IMR-90 (cell line): ENCODE measurements at regions not wholly inside any gene's neighbourhood (a gene's known extent, or its start where the extent isn't known, plus 50 kb on each side); places are given as distances from the start of the nearest gene placed in this dataset.

Experiments
- ATAC-seq: fragments of 200-7000 bp; cut with Tn5 transposase; 2 replicates; pipeline ENCODE4 v1.9.1; 2020; ENCODE audit warnings: low read depth, mild to moderate bottlenecking, moderate library complexity
- BruUV-seq: library from RNA; stranded (reverse); fragments of 400-500 nt; replicated peaks from 2 replicates; lab custom pipeline; 2021; lab: Mats Ljungman, UMichigan
- CTCF ChIA-PET: fragments of 300-600 bp; formaldehyde crosslinking; extraction: SDS; loops from one replicate; lab custom pipeline; 2021; ENCODE audit warnings: antibody characterized with exemption; lab: Yijun Ruan, JAX
- POLR2A ChIA-PET: fragments of 300-600 bp; sonication (Branson Sonifier 250); formaldehyde crosslinking; loops from one replicate; lab custom pipeline; 2022; ENCODE audit warnings: antibody characterized with exemption; ENCODE audit not compliant: unreplicated experiment; lab: Charles Lee
- DNase-seq: peaks from one replicate; pipeline ENCODE4 v3.0.0; 2013
- H2AFZ ChIP-seq: replicated peaks from 2 replicates; pipeline ENCODE3; 2013; ENCODE audit warnings: low read length, mild to moderate bottlenecking; ENCODE audit not compliant: poor library complexity
- H2AK5ac ChIP-seq: 2 replicates; pipeline ENCODE4 v1.6.1; 2013; ENCODE audit warnings: low read depth, low read length, inconsistent platforms
- H2AK9ac ChIP-seq: replicated peaks from 2 replicates; pipeline ENCODE3; 2013; ENCODE audit warnings: mild to moderate bottlenecking, low read depth, low read length, moderate library complexity; ENCODE audit not compliant: poor library complexity
- H2BK120ac ChIP-seq: 2 replicates; pipeline ENCODE4 v1.6.1; 2013; ENCODE audit warnings: low read depth, low read length, inconsistent platforms
- H2BK15ac ChIP-seq: 3 replicates; pipeline ENCODE4 v1.6.1; 2013; ENCODE audit warnings: low read depth, low read length, inconsistent platforms
- H2BK20ac ChIP-seq: 2 replicates; pipeline ENCODE4 v1.6.1; 2013; ENCODE audit warnings: low read depth, mild to moderate bottlenecking, inconsistent platforms, low read length, moderate library complexity
- H2BK5ac ChIP-seq: 2 replicates; pipeline ENCODE4 v1.6.1; 2013; ENCODE audit warnings: mild to moderate bottlenecking, low read depth, low read length, inconsistent platforms; ENCODE audit not compliant: poor library complexity, severe bottlenecking
- H3K14ac ChIP-seq: replicated peaks from 2 replicates; pipeline ENCODE4 v1.6.1; 2013; ENCODE audit warnings: low read depth, low read length, inconsistent platforms
- H3K18ac ChIP-seq: 2 replicates; pipeline ENCODE4 v1.6.1; 2013; ENCODE audit warnings: low read depth, low read length, control low read depth
- H3K23ac ChIP-seq: 2 replicates; pipeline ENCODE4 v1.6.1; 2013; ENCODE audit warnings: low read depth, low read length, inconsistent platforms
- H3K27ac ChIP-seq: 2 replicates; pipeline ENCODE4 v1.5.1; 2013; ENCODE audit warnings: mild to moderate bottlenecking, control low read depth, low read length; ENCODE audit not compliant: insufficient read depth
- H3K27me3 ChIP-seq: 2 replicates; pipeline ENCODE4 v1.6.1; 2013; ENCODE audit warnings: low read length; ENCODE audit not compliant: control insufficient read depth, insufficient read depth
- H3K36me3 ChIP-seq: 2 replicates; pipeline ENCODE4 v1.6.1; 2013; ENCODE audit warnings: low read length, mixed read lengths; ENCODE audit not compliant: control insufficient read depth, insufficient read depth
- H3K4ac ChIP-seq: 2 replicates; pipeline ENCODE4 v1.6.1; 2013; ENCODE audit warnings: low read depth, low read length, inconsistent platforms
- H3K4me1 ChIP-seq: 2 replicates; pipeline ENCODE4 v1.6.1; 2013; ENCODE audit warnings: low read length, mixed read lengths; ENCODE audit not compliant: control insufficient read depth, insufficient read depth
- H3K4me2 ChIP-seq: 2 replicates; pipeline ENCODE4 v1.6.1; 2013; ENCODE audit warnings: low read depth, mild to moderate bottlenecking, control low read depth, low read length, moderate library complexity
- H3K4me3 ChIP-seq: 2 replicates; pipeline ENCODE4 v1.5.1; 2013; ENCODE audit warnings: low read depth, mild to moderate bottlenecking, control low read depth, low read length, moderate library complexity; ENCODE audit not compliant: insufficient read depth
- H3K56ac ChIP-seq: 2 replicates; pipeline ENCODE4 v1.6.1; 2013; ENCODE audit warnings: low read length, inconsistent platforms; ENCODE audit not compliant: insufficient read depth; ENCODE audit errors: extremely low read depth
- H3K79me1 ChIP-seq, 2 experiments: 2 replicates each; pipeline ENCODE4 v1.6.1; 2013; ENCODE audit warnings: low read length in 2 of 2, inconsistent platforms in 1 of 2, low read depth in 1 of 2
- H3K9ac ChIP-seq: 2 replicates; pipeline ENCODE4 v1.6.1; 2013; ENCODE audit warnings: low read depth, low read length, control low read depth
- H3K9me1 ChIP-seq: 2 replicates; pipeline ENCODE4 v1.6.1; 2013; ENCODE audit warnings: low read length, inconsistent platforms; ENCODE audit not compliant: insufficient read depth
- H3K9me3 ChIP-seq: 2 replicates; pipeline ENCODE4 v1.6.1; 2013; ENCODE audit warnings: low read length; ENCODE audit not compliant: control insufficient read depth, insufficient read depth
- H4K20me1 ChIP-seq: 2 replicates; pipeline ENCODE4 v1.6.1; 2013; ENCODE audit warnings: low read length, inconsistent platforms; ENCODE audit not compliant: insufficient read depth
- H4K5ac ChIP-seq: 2 replicates; pipeline ENCODE4 v1.6.1; 2013; ENCODE audit warnings: mild to moderate bottlenecking, low read depth, low read length, control low read depth
- H4K8ac ChIP-seq, 2 experiments: 2 replicates each; pipeline ENCODE4 v1.6.1; 2013; ENCODE audit warnings: low read depth in 2 of 2, low read length in 2 of 2, control low read depth in 1 of 2, inconsistent platforms in 1 of 2
- H4K91ac ChIP-seq: 2 replicates; pipeline ENCODE4 v1.6.1; 2013; ENCODE audit warnings: low read depth, low read length, inconsistent platforms; ENCODE audit not compliant: insufficient read depth
- BHLHE40 ChIP-seq: fragments of 150-350 bp; IDR thresholded peaks from 2 replicates; pipeline ENCODE4 v1.6.1; 2016; ENCODE audit warnings: mild to moderate bottlenecking, low read depth, low read length
- CEBPB ChIP-seq: IDR thresholded peaks from 2 replicates; pipeline ENCODE4 v1.6.1; 2012; ENCODE audit warnings: low read depth, low read length, improper control_type of control experiment
- CHD1 ChIP-seq: IDR thresholded peaks from 2 replicates; pipeline ENCODE4 v1.6.1; 2012; ENCODE audit warnings: low read depth, low read length, improper control_type of control experiment
- CTCF ChIP-seq: conservative IDR thresholded peaks from 2 replicates; pipeline ENCODE4 v1.5.1; 2012; ENCODE audit warnings: mild to moderate bottlenecking, low read depth, low read length, improper control_type of control experiment
- MXI1 ChIP-seq: IDR thresholded peaks from 2 replicates; pipeline ENCODE4 v1.6.1; 2012; ENCODE audit warnings: low read depth, mild to moderate bottlenecking, low read length, moderate library complexity, borderline replicate concordance
- NFE2L2 ChIP-seq: fragments of 150-350 bp; IDR thresholded peaks from 2 replicates; pipeline ENCODE4 v1.6.1; 2016; ENCODE audit warnings: low read depth, mild to moderate bottlenecking, low read length
- RFX5 ChIP-seq: IDR thresholded peaks from 2 replicates; pipeline ENCODE4 v1.8.0; 2012; ENCODE audit warnings: low read depth, mild to moderate bottlenecking, low read length, moderate library complexity
- WGBS, 2 experiments: methylation state at CpG; one replicate each; pipeline versions ENCODE4 v1.1.5 to v1.1.7; 2013; ENCODE audit warnings: missing lambda C conversion rate in 2 of 2; ENCODE audit not compliant: insufficient read length in 1 of 2; ENCODE audit errors: extremely low coverage in 2 of 2; 5-methylcytosine and 5-hydroxymethylcytosine counted together
- dilution Hi-C: fragments of 300-500 bp; cut with HindIII; formaldehyde crosslinking; loops from one replicate; pipeline ENCODE4 v1.14.3; 2018; ENCODE audit warnings: low sequenced_read_pairs; ENCODE audit not compliant: unreplicated experiment
- in situ Hi-C: fragments of 300-500 bp; cut with MboI; formaldehyde crosslinking; loops from 3 replicates; pipeline ENCODE4 v1.14.3; 2019; ENCODE audit warnings: low sequenced_read_pairs, inconsistent platforms, mixed read lengths
- intact Hi-C: fragments of 100-400 bp; cut with micrococcal nuclease; formaldehyde crosslinking; loops from 2 replicates; pipeline ENCODE4 v1.10.0; 2022

- DNase-seq: no peak
- Histone ChIP-seq H4K20me1 (no peaks in the 10 kb centered on the region), H3K79me1 (no peaks in the 10 kb centered on the region), H3K4ac (no peak overlapping the region), H3K9ac (no peak overlapping the region), H3K56ac (no peak overlapping the region), H2BK120ac (no peak overlapping the region), H2BK20ac (no peak overlapping the region), H3K9me1 (no peaks in the 10 kb centered on the region), H3K27me3 (no peaks in the 10 kb centered on the region), H2AK9ac (no peak overlapping the region), H3K27ac (no peak overlapping the region), H3K23ac (no peak overlapping the region), H2AFZ (no peak overlapping the region), H2BK15ac (no peak overlapping the region), H3K18ac (no peak overlapping the region), H3K4me3 (no peak overlapping the region), H2BK5ac (no peak overlapping the region), H2AK5ac (no peak overlapping the region), H3K4me2 (no peak overlapping the region), H4K8ac (no peak overlapping the region), H4K5ac (no peak overlapping the region), H4K91ac (no peak overlapping the region), H3K4me1 (no peaks in the 10 kb centered on the region), H3K14ac (no peak overlapping the region), H3K9me3 (no peaks in the 10 kb centered on the region), H3K36me3 (no peaks in the 10 kb centered on the region)
- intact Hi-C loops (no loop called here), dilution Hi-C loops (no loop called here), in situ Hi-C loops (no loop called here)
- POLR2A ChIA-PET: no interaction called here
- TF ChIP-seq CHD1: no peak
- no peak for TF ChIP-seq RFX5
- no peak for TF ChIP-seq BHLHE40
- TF ChIP-seq CEBPB: no peak
- TF ChIP-seq CTCF: no peak
- TF ChIP-seq NFE2L2: no peak
- no peak for TF ChIP-seq MXI1
- BruUV-seq: no TSS peak
- ATAC-seq: no peak
- CTCF ChIA-PET: no interaction called here
- WGBS, 2 experiments: 100% methylated on average over 1 of the region's 4 CpGs; no CpG with 5 or more reads in 1 of the 2 experiments
Observed at GRCh38 chr14:35989736-35990135, 163.6 kb downstream of the BRMS1L start.
